ENCODE measurements at regions not wholly inside any gene's neighbourhood (a gene's known extent, or its start where the extent isn't known, plus 50 kb on each side); places are given as distances from the start of the nearest gene placed in this dataset.
"Not testable (repeated sequence)": the region's sequence is repeated elsewhere in the genome, so short reads cannot be mapped to it uniquely, and the experiment has no call there.

GRCh38 chr14:106717544-106717943, 1191.2 kb downstream of the TMEM121 start:
- not testable (repeated sequence) for DNase-seq

GRCh38 chr14:106719880-106720279, 1193.5 kb downstream of the TMEM121 start:
- not testable (repeated sequence) for DNase-seq

- not testable (repeated sequence) for DNase-seq
These were observed 1195.5 kb downstream of the TMEM121 start for GRCh38 chr14:106721926-106722325.

DNA sequence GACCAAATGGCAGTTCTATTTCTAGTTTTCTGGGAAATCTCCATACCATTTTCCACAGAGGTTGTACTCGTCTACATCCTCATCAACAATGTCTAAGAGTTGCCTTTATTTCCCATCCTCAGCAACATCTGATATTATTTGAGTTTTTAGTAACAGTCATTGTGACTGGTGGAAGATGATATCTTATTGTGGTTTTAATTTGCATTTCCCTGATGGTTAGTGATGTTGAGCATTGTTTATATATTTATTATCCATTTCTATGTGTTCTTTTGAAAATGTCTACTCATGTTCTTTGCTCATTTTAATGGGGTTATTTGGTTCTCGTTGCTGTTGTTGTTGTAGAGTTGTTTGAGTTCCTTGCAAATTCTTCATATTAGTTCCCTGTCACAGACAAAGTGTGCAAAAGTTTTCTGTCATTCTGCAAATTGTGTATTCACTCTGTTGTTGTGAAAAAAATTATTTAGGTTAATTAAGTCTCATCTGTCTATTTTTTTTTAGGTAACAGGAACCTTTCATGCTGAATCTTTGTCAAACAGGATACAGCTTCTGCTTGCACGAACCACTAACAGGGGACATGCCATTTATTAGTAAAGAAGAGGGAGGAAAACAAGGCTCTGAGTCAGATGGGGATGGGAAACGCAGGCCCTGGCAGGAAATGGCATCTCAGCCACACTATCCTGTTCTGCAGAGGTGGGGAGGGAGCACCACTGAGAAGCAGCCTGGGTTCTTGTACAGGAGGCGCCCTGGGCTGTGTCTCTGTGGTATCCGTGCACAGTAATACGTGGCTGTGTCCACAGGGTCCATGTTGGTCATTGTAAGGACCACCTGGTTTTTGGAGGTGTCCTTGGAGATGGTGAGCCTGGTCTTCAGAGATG, 1196.7 kb downstream of the TMEM121 start:
- DNase-seq: peak; percentile 1

DNA sequence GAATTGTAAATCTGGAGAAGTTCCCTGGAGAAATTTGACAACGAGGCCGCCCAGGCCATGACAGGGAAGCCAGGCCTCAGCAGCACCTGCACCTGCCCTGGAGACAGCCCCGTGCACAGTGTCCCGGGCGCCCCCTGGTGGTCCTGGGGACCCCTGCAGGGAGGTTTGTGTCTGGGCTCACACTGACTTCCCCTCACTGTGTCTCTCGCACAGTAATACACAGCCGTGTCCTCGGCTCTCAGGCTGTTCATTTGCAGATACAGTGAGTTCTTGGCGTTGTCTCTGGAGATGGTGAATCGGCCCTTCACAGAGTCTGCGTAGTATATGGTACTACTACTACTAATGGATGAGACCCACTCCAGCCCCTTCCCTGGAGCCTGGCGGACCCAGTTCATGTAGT, 1201.6 kb downstream of the TMEM121 start:
- DNase-seq: not testable (repeated sequence)

DNA sequence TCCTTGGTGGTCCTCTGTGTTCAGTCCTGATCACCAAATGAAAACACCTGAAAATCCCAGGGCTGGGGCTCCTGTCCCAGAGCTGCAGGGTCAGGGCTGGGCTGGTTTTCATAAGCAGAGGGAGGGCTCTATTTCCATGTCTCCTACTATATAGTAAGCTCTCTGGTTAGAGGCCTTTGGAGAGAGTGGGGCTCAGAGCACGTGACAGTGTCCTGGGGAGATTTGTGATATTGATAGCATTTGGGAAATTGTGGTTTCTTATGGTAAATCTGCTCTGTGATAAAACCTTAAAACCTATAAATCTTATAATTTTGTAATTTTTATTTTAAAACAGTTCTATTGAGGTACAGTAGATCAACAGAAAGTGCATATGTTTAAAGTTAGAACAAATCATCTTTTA, 1202.2 kb downstream of the TMEM121 start:
- no peak for DNase-seq

DNA sequence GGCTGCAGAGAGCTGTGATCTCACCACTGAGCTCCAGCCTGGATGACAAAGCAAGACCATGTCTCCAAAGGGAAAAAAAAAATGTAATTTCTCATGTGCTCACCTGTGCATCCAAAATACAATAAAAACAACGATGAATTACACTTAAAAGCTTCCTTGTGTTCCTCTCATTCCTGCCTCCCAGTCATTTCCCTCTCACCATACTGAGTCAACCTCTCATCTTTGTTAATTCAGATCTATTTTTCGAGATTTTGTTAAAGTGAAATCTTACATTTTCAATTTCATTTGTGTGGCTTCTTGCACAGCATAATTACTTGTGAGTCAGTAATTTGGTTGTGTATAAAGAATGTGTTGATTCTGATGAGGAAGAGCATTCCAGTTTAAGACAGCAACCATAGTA, 1203.2 kb downstream of the TMEM121 start:
- no peak for DNase-seq

DNA sequence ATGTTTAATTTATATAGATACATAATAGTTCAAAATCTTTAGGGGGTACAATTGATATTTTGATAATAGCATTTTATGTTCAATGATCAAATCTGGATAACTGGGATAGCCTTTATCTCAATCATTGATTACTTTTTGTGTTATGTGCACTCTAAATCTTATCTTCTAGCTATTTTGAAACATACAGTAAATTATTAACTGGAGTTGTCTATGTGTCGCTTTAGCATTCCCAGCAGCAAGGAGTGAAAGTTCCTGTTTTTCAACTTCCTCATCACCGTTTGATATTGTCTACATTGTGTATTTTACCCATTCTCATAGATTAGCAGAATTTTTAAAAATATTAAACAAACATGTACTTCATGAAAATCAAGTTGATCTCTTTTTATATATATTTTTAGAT, 1207.4 kb downstream of the TMEM121 start:
- DNase-seq: no peak

DNA sequence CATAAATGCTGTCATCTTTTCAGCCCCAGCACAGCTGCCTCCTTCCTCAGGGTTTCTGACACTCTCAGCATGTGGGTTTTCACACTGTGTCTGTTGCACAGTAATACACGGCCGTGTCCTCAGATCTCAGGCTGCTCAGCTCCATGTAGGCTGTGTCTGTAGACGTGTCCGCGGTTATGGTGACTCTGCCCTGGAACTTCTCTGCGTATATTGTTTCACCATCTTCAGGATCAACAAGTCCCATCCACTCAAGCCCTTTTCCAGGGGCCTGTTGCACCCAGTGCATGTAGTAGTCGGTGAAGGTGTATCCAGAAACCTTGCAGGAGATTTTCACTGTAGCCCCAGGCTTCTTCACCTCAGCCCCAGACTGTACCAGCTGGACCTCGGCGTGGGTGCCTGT, 1210.6 kb downstream of the TMEM121 start:
- no peak for DNase-seq

GRCh38 chr14:106738075-106738474, 1211.7 kb downstream of the TMEM121 start:
- DNase-seq: no peak

- DNase-seq: not testable (repeated sequence)
These were observed 1212.3 kb downstream of the TMEM121 start for GRCh38 chr14:106738598-106739258.

GRCh38 chr14:106741086-106741827, 1214.9 kb downstream of the TMEM121 start:
- DNase-seq: peak; percentile 37

- not testable (repeated sequence) for DNase-seq
These were observed 1218.8 kb downstream of the TMEM121 start for GRCh38 chr14:106745016-106745767.

GRCh38 chr14:106750089-106750488, 1223.7 kb downstream of the TMEM121 start:
- DNase-seq: not testable (repeated sequence)

GRCh38 chr14:106753751-106754150, 1227.4 kb downstream of the TMEM121 start:
- not testable (repeated sequence) for DNase-seq

DNA sequence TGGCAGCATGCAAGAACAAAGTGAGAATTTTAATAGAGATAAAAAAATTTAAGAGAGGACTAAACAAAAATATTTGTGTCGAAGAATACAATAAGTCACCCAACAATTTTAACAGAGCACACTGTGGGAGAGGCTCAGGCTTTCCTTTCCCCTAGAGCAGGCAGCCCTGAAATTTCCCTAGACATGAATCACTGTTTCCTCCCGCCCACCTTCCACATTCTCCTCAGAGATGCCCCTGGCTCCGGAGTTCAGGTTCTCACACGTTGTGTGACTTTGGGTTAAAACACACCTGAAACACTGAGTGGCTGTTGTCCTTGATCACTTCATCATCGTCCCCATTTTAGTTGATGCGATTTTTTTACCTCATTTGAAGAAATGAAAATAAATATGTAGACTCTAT, 1231.1 kb downstream of the TMEM121 start:
- not testable (repeated sequence) for DNase-seq

DNA sequence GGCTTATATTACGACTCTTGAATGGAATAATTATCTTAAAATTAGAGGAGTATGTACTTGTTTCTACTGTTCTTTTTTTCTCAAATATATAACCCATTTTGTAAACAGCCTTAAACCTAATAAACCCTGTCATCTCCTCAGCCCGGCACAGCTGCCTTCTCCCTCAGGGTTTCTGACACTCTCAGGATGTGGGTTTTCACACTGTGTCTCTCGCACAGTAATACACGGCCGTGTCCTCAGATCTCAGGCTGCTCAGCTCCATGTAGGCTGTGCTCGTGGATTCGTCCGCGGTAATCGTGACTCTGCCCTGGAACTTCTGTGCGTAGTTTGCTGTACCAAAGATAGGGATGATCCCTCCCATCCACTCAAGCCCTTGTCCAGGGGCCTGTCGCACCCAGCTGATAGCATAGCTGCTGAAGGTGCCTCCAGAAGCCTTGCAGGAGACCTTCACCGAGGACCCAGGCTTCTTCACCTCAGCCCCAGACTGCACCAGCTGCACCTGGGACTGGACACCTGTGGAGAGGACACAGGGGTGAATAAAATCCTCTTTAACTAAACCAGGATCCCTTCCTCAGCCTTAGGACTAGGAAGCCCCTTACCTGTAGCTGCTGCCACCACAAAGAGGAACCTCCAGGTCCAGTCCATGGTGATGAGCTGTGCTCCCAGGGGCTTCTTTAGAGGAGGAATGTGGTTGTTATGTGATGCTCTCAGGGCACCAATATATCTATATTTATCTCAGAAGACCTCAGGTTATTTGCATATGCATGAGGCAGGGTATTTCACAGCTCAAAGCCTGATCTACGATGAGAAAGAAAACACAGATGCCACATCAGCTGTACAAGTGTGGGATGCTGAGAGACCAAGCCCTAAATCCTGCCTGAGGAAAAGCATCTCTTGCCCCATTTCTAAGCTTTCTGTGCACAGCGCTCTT, 1235.8 kb downstream of the TMEM121 start:
- DNase-seq: not testable (repeated sequence)

DNA sequence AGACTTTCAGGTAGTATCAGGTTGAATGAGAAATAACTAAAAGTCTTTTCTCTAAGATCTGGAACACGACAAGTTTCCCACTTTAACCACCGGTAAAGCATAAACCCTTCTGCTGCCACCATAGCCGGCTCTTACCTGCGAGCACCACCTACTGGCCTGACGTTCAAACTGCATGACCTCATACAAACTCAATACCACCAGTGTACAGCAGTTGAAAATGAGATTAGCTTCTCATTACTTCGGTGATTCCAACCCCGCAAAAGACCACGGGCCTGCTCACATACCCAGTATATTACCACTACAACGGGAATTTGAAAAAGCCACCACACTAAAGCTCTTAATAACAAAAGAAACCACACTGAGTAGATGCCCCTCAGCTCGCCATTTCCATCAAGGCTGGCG, 1238.6 kb downstream of the TMEM121 start:
- peak; percentile 12 for DNase-seq

DNA sequence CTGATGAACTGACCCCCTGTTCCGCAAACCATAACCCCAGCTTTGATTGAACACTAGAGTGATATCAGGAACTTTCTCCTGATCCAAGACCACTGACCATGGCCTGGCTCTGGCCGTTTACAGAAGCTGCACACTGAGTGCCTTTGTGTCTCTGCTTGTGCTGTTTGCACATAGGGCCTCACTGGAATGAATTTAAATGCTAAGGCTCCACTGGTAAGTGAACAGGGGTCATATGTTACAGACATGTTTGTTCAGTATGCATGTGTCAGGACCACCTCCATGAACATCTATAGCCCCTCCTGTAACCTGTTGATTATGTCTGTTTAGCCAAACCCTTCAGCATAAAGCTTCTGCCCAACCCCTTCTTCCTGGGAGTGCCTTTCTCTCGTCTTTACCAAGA, 1239.8 kb downstream of the TMEM121 start:
- no peak for DNase-seq

GRCh38 chr14:106766551-106767277, 1240.3 kb downstream of the TMEM121 start:
- DNase-seq: not testable (repeated sequence)

DNA sequence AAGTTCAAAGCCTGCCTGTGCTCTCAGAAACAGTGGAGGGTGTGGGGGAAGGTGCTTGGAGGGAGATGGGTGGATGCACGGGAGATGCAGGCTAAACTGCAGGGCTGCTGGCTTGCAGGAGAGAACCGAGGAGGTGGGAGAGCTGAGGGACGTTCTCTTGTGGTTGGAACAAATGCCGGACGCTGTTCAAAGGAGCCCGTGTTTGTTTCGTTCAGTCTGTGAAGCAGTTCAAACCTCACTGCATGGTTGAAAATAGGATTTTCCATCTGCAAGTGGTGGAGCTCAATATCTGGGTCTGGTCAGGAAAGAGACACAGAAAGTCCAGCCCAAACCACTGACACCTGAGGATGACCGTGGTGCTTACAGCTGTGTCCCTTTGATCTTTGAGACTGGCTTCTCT, 1241.8 kb downstream of the TMEM121 start:
- DNase-seq: not testable (repeated sequence)
